IMR-90 (cell line): ENCODE measurements at regions not wholly inside any gene's neighbourhood (a gene's known extent, or its start where the extent isn't known, plus 50 kb on each side); places are given as distances from the start of the nearest gene placed in this dataset.

ENCODE experiments used
- ATAC-seq: fragments of 200-7000 bp; cut with Tn5 transposase; 2 replicates; pipeline ENCODE4 v1.9.1; 2020; ENCODE audit warnings: low read depth, mild to moderate bottlenecking, moderate library complexity
- BruUV-seq: library from RNA; stranded (reverse); fragments of 400-500 nt; replicated peaks from 2 replicates; lab custom pipeline; 2021; lab: Mats Ljungman, UMichigan
- CTCF ChIA-PET: fragments of 300-600 bp; formaldehyde crosslinking; extraction: SDS; loops from one replicate; lab custom pipeline; 2021; ENCODE audit warnings: antibody characterized with exemption; lab: Yijun Ruan, JAX
- POLR2A ChIA-PET: fragments of 300-600 bp; sonication (Branson Sonifier 250); formaldehyde crosslinking; loops from one replicate; lab custom pipeline; 2022; ENCODE audit warnings: antibody characterized with exemption; ENCODE audit not compliant: unreplicated experiment; lab: Charles Lee
- DNase-seq: peaks from one replicate; pipeline ENCODE4 v3.0.0; 2013
- H2AFZ ChIP-seq: replicated peaks from 2 replicates; pipeline ENCODE3; 2013; ENCODE audit warnings: low read length, mild to moderate bottlenecking; ENCODE audit not compliant: poor library complexity
- H2AK5ac ChIP-seq: 2 replicates; pipeline ENCODE4 v1.6.1; 2013; ENCODE audit warnings: low read depth, low read length, inconsistent platforms
- H2AK9ac ChIP-seq: replicated peaks from 2 replicates; pipeline ENCODE3; 2013; ENCODE audit warnings: mild to moderate bottlenecking, low read depth, low read length, moderate library complexity; ENCODE audit not compliant: poor library complexity
- H2BK120ac ChIP-seq: 2 replicates; pipeline ENCODE4 v1.6.1; 2013; ENCODE audit warnings: low read depth, low read length, inconsistent platforms
- H2BK15ac ChIP-seq: 3 replicates; pipeline ENCODE4 v1.6.1; 2013; ENCODE audit warnings: low read depth, low read length, inconsistent platforms
- H2BK20ac ChIP-seq: 2 replicates; pipeline ENCODE4 v1.6.1; 2013; ENCODE audit warnings: low read depth, mild to moderate bottlenecking, inconsistent platforms, low read length, moderate library complexity
- H2BK5ac ChIP-seq: 2 replicates; pipeline ENCODE4 v1.6.1; 2013; ENCODE audit warnings: mild to moderate bottlenecking, low read depth, low read length, inconsistent platforms; ENCODE audit not compliant: poor library complexity, severe bottlenecking
- H3K14ac ChIP-seq: replicated peaks from 2 replicates; pipeline ENCODE4 v1.6.1; 2013; ENCODE audit warnings: low read depth, low read length, inconsistent platforms
- H3K18ac ChIP-seq: 2 replicates; pipeline ENCODE4 v1.6.1; 2013; ENCODE audit warnings: low read depth, low read length, control low read depth
- H3K23ac ChIP-seq: 2 replicates; pipeline ENCODE4 v1.6.1; 2013; ENCODE audit warnings: low read depth, low read length, inconsistent platforms
- H3K27ac ChIP-seq: 2 replicates; pipeline ENCODE4 v1.5.1; 2013; ENCODE audit warnings: mild to moderate bottlenecking, control low read depth, low read length; ENCODE audit not compliant: insufficient read depth
- H3K27me3 ChIP-seq: 2 replicates; pipeline ENCODE4 v1.6.1; 2013; ENCODE audit warnings: low read length; ENCODE audit not compliant: control insufficient read depth, insufficient read depth
- H3K36me3 ChIP-seq: 2 replicates; pipeline ENCODE4 v1.6.1; 2013; ENCODE audit warnings: low read length, mixed read lengths; ENCODE audit not compliant: control insufficient read depth, insufficient read depth
- H3K4ac ChIP-seq: 2 replicates; pipeline ENCODE4 v1.6.1; 2013; ENCODE audit warnings: low read depth, low read length, inconsistent platforms
- H3K4me1 ChIP-seq: 2 replicates; pipeline ENCODE4 v1.6.1; 2013; ENCODE audit warnings: low read length, mixed read lengths; ENCODE audit not compliant: control insufficient read depth, insufficient read depth
- H3K4me2 ChIP-seq: 2 replicates; pipeline ENCODE4 v1.6.1; 2013; ENCODE audit warnings: low read depth, mild to moderate bottlenecking, control low read depth, low read length, moderate library complexity
- H3K4me3 ChIP-seq: 2 replicates; pipeline ENCODE4 v1.5.1; 2013; ENCODE audit warnings: low read depth, mild to moderate bottlenecking, control low read depth, low read length, moderate library complexity; ENCODE audit not compliant: insufficient read depth
- H3K56ac ChIP-seq: 2 replicates; pipeline ENCODE4 v1.6.1; 2013; ENCODE audit warnings: low read length, inconsistent platforms; ENCODE audit not compliant: insufficient read depth; ENCODE audit errors: extremely low read depth
- H3K79me1 ChIP-seq, 2 experiments: 2 replicates each; pipeline ENCODE4 v1.6.1; 2013; ENCODE audit warnings: low read length in 2 of 2, inconsistent platforms in 1 of 2, low read depth in 1 of 2
- H3K9ac ChIP-seq: 2 replicates; pipeline ENCODE4 v1.6.1; 2013; ENCODE audit warnings: low read depth, low read length, control low read depth
- H3K9me1 ChIP-seq: 2 replicates; pipeline ENCODE4 v1.6.1; 2013; ENCODE audit warnings: low read length, inconsistent platforms; ENCODE audit not compliant: insufficient read depth
- H3K9me3 ChIP-seq: 2 replicates; pipeline ENCODE4 v1.6.1; 2013; ENCODE audit warnings: low read length; ENCODE audit not compliant: control insufficient read depth, insufficient read depth
- H4K20me1 ChIP-seq: 2 replicates; pipeline ENCODE4 v1.6.1; 2013; ENCODE audit warnings: low read length, inconsistent platforms; ENCODE audit not compliant: insufficient read depth
- H4K5ac ChIP-seq: 2 replicates; pipeline ENCODE4 v1.6.1; 2013; ENCODE audit warnings: mild to moderate bottlenecking, low read depth, low read length, control low read depth
- H4K8ac ChIP-seq, 2 experiments: 2 replicates each; pipeline ENCODE4 v1.6.1; 2013; ENCODE audit warnings: low read depth in 2 of 2, low read length in 2 of 2, control low read depth in 1 of 2, inconsistent platforms in 1 of 2
- H4K91ac ChIP-seq: 2 replicates; pipeline ENCODE4 v1.6.1; 2013; ENCODE audit warnings: low read depth, low read length, inconsistent platforms; ENCODE audit not compliant: insufficient read depth
- BHLHE40 ChIP-seq: fragments of 150-350 bp; IDR thresholded peaks from 2 replicates; pipeline ENCODE4 v1.6.1; 2016; ENCODE audit warnings: mild to moderate bottlenecking, low read depth, low read length
- CEBPB ChIP-seq: IDR thresholded peaks from 2 replicates; pipeline ENCODE4 v1.6.1; 2012; ENCODE audit warnings: low read depth, low read length, improper control_type of control experiment
- CHD1 ChIP-seq: IDR thresholded peaks from 2 replicates; pipeline ENCODE4 v1.6.1; 2012; ENCODE audit warnings: low read depth, low read length, improper control_type of control experiment
- ELK1 ChIP-seq: fragments of 150-350 bp; IDR thresholded peaks from 2 replicates; pipeline ENCODE4 v1.6.1; 2016; ENCODE audit warnings: low read depth, mild to moderate bottlenecking, low read length, moderate library complexity, borderline replicate concordance
- FOS ChIP-seq: fragments of 150-350 bp; IDR thresholded peaks from 2 replicates; pipeline ENCODE4 v1.6.1; 2016; ENCODE audit warnings: low read depth, low read length
- MAFK ChIP-seq: IDR thresholded peaks from 2 replicates; pipeline ENCODE4 v1.6.1; 2012; ENCODE audit warnings: low read depth, low read length, improper control_type of control experiment
- MAZ ChIP-seq: IDR thresholded peaks from 2 replicates; pipeline ENCODE4 v1.6.1; 2012; ENCODE audit warnings: low read depth, mild to moderate bottlenecking, low read length, improper control_type of control experiment, moderate library complexity, borderline replicate concordance
- MXI1 ChIP-seq: IDR thresholded peaks from 2 replicates; pipeline ENCODE4 v1.6.1; 2012; ENCODE audit warnings: low read depth, mild to moderate bottlenecking, low read length, moderate library complexity, borderline replicate concordance
- NFE2L2 ChIP-seq: fragments of 150-350 bp; IDR thresholded peaks from 2 replicates; pipeline ENCODE4 v1.6.1; 2016; ENCODE audit warnings: low read depth, mild to moderate bottlenecking, low read length
- POLR2A ChIP-seq: IDR thresholded peaks from 2 replicates; pipeline ENCODE4 v1.6.1; 2012; ENCODE audit warnings: mild to moderate bottlenecking, low read depth, low read length
- RAD21 ChIP-seq: IDR thresholded peaks from 2 replicates; pipeline ENCODE4 v1.6.1; 2012; ENCODE audit warnings: low read length, improper control_type of control experiment
- RCOR1 ChIP-seq: IDR thresholded peaks from 2 replicates; pipeline ENCODE4 v1.6.1; 2012; ENCODE audit warnings: mild to moderate bottlenecking, low read length, improper control_type of control experiment; ENCODE audit not compliant: insufficient replicate concordance
- RFX5 ChIP-seq: IDR thresholded peaks from 2 replicates; pipeline ENCODE4 v1.8.0; 2012; ENCODE audit warnings: low read depth, mild to moderate bottlenecking, low read length, moderate library complexity
- SMC3 ChIP-seq: fragments of 150-350 bp; IDR thresholded peaks from 2 replicates; pipeline ENCODE4 v1.6.1; 2016; ENCODE audit warnings: low read depth, mild to moderate bottlenecking, antibody characterized with exemption, low read length, moderate library complexity
- WGBS, 2 experiments: methylation state at CpG; one replicate each; pipeline versions ENCODE4 v1.1.5 to v1.1.7; 2013; ENCODE audit warnings: missing lambda C conversion rate in 2 of 2; ENCODE audit not compliant: insufficient read length in 1 of 2; ENCODE audit errors: extremely low coverage in 2 of 2; 5-methylcytosine and 5-hydroxymethylcytosine counted together
- dilution Hi-C: fragments of 300-500 bp; cut with HindIII; formaldehyde crosslinking; loops from one replicate; pipeline ENCODE4 v1.14.3; 2018; ENCODE audit warnings: low sequenced_read_pairs; ENCODE audit not compliant: unreplicated experiment
- in situ Hi-C: fragments of 300-500 bp; cut with MboI; formaldehyde crosslinking; loops from 3 replicates; pipeline ENCODE4 v1.14.3; 2019; ENCODE audit warnings: low sequenced_read_pairs, inconsistent platforms, mixed read lengths
- intact Hi-C: fragments of 100-400 bp; cut with micrococcal nuclease; formaldehyde crosslinking; loops from 2 replicates; pipeline ENCODE4 v1.10.0; 2022
- TF ChIP-seq, protein P1 (sequence below): conservative IDR thresholded peaks from 2 replicates; pipeline ENCODE4 v1.5.1; 2012; ENCODE audit warnings: mild to moderate bottlenecking, low read depth, low read length, improper control_type of control experiment

DNA sequence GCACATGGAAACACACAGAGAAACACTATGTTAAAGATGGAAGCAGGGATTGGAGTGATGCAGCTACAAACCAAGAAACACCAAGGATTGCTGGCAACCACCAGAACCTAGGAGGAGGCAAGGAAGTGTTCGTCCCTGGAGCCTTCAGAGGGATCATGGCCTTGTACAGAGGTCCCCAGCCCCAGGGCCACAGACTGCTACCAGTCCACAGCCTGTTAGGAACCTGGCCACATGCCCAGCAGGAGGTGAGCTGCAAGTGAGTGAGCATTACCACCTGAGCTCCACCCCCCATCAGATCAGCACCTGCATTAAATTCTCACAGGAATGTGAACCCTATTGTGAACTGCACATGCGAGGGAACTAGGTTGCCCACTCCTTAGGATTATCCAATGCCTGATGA, 505.7 kb upstream of the MDFIC2 start:
- no peak overlapping the region for H2BK120ac ChIP-seq
- no peaks in the 10 kb centered on the region for H3K27me3 ChIP-seq
- no peaks in the 10 kb centered on the region for H3K79me1 ChIP-seq
- no peak overlapping the region for H4K8ac ChIP-seq
- in situ Hi-C loops = no loop called here
- no peak for DNase-seq
- H2BK20ac ChIP-seq = no peak overlapping the region
- H3K9ac ChIP-seq = no peak overlapping the region
- H4K20me1 ChIP-seq = no peaks in the 10 kb centered on the region
- intact Hi-C loops = no loop called here
- no TSS peak for BruUV-seq
- H3K9me3 ChIP-seq = no peaks in the 10 kb centered on the region
- H2BK15ac ChIP-seq = no peak overlapping the region
- ChIA-PET POLR2A (no interaction called here), CTCF (no interaction called here)
- H3K36me3 ChIP-seq = no peaks in the 10 kb centered on the region
- H3K18ac ChIP-seq = no peak overlapping the region
- no peak overlapping the region for H3K56ac ChIP-seq
- H3K9me1 ChIP-seq = no peaks in the 10 kb centered on the region; the same call in 1 of the 2 replicates
- H3K4me2 ChIP-seq = no peak overlapping the region
- dilution Hi-C loops = no loop called here
- H3K4ac ChIP-seq = no peak overlapping the region
- no peak for ATAC-seq
- no peak overlapping the region for H2AFZ ChIP-seq
- TF ChIP-seq POLR2A (no peak), MXI1 (no peak), SMC3 (no peak), FOS (no peak), NFE2L2 (no peak), RCOR1 (no peak), BHLHE40 (no peak), MAZ (no peak), RFX5 (no peak), RAD21 (no peak), CHD1 (no peak), CEBPB (no peak), MAFK (no peak), ELK1 (no peak)
- TF ChIP-seq, protein P1, sequence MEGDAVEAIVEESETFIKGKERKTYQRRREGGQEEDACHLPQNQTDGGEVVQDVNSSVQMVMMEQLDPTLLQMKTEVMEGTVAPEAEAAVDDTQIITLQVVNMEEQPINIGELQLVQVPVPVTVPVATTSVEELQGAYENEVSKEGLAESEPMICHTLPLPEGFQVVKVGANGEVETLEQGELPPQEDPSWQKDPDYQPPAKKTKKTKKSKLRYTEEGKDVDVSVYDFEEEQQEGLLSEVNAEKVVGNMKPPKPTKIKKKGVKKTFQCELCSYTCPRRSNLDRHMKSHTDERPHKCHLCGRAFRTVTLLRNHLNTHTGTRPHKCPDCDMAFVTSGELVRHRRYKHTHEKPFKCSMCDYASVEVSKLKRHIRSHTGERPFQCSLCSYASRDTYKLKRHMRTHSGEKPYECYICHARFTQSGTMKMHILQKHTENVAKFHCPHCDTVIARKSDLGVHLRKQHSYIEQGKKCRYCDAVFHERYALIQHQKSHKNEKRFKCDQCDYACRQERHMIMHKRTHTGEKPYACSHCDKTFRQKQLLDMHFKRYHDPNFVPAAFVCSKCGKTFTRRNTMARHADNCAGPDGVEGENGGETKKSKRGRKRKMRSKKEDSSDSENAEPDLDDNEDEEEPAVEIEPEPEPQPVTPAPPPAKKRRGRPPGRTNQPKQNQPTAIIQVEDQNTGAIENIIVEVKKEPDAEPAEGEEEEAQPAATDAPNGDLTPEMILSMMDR = no peak
- H4K91ac ChIP-seq = no peak overlapping the region
- no peak overlapping the region for H4K5ac ChIP-seq
- no peak overlapping the region for H3K4me3 ChIP-seq
- WGBS, 2 experiments = 100% methylated on average over 1 of the region's 2 CpGs; no CpG with 5 or more reads in 1 of the 2 experiments
- H3K4me1 ChIP-seq = no peaks in the 10 kb centered on the region
- H3K27ac ChIP-seq = no peak overlapping the region
- H3K23ac ChIP-seq = no peak overlapping the region
- no peak overlapping the region for H2AK5ac ChIP-seq
- H2AK9ac ChIP-seq = no peak overlapping the region
- no peak overlapping the region for H2BK5ac ChIP-seq
- H3K14ac ChIP-seq = no peak overlapping the region
